ENCODE measurements at regions not wholly inside any gene's neighbourhood (a gene's known extent, or its start where the extent isn't known, plus 50 kb on each side); places are given as distances from the start of the nearest gene placed in this dataset.
"Not testable (repeated sequence)": the region's sequence is repeated elsewhere in the genome, so short reads cannot be mapped to it uniquely, and the experiment has no call there.

DNA sequence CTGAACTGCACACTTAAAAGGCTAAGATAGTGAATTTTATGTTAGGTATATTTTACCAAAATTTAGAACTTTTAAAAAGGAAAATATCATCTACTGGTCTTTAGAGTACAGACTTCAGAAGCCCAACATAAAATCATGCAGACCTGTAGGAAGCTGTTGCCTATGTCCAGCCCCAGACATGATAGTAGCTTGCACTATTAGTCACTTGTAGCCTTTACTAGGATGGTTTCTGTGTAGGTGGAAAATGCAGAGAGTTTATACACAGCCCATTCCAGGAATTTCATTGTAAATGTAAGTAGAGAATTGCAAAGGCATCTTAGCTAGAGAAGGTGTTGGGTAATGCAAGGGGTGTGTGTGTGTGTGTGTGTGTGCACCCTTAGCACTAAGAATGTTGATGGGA, 640.2 kb downstream of the RNF144A start:
- no peaks in the 10 kb centered on the region for H3K9me3 ChIP-seq
- DNase-seq (ENCODE audit: extremely low spot score) = no peak
- TF ChIP-seq POLR2A (IDR thresholded peaks at IDR 0.05; ENCODE audit: low read depth) = no peak
- TF ChIP-seq POLR2AphosphoS5 (IDR thresholded peaks at IDR 0.05) = no peak
- no peak for TF ChIP-seq CTCF (IDR thresholded peaks at IDR 0.05)
- TF ChIP-seq EP300 (IDR thresholded peaks at IDR 0.05) = no peak
- intact Hi-C loops (cut with DNase I) = no loop called here
- no peaks in the 10 kb centered on the region for H3K4me1 ChIP-seq
- H3K4me3 ChIP-seq = no peak overlapping the region
- H3K27ac ChIP-seq (replicated peaks in 1 of 4) = no peak overlapping the region
- peaks cover 0 to 3% (median 0%) of the 10 kb centered on the region in 4 donors for H3K27me3 ChIP-seq
- H3K36me3 ChIP-seq = no peaks in the 10 kb centered on the region

- no peaks in the 10 kb centered on the region for H3K27me3 ChIP-seq
- intact Hi-C loops (cut with DNase I) = no loop called here
- 82% methylated on average over 1 of the region's 1 CpG for WGBS
- TF ChIP-seq CTCF (IDR thresholded peaks at IDR 0.05) = no peak
- no peak for TF ChIP-seq EP300 (IDR thresholded peaks at IDR 0.05)
- no peak for TF ChIP-seq POLR2A (IDR thresholded peaks at IDR 0.05; ENCODE audit: low read depth)
- no peak overlapping the region for H3K4me3 ChIP-seq
- no peak for DNase-seq (ENCODE audit: extremely low spot score)
- no peaks in the 10 kb centered on the region for H3K4me1 ChIP-seq
- H3K9me3 ChIP-seq = no peaks in the 10 kb centered on the region
- no peak overlapping the region for H3K27ac ChIP-seq (replicated peaks in 1 of 4)
- no peaks in the 10 kb centered on the region for H3K36me3 ChIP-seq
Observed at GRCh38 chr2:7559791-7560190, 642.6 kb downstream of the RNF144A start.

GRCh38 chr2:7566382-7566881, 649.2 kb downstream of the RNF144A start:
- TF ChIP-seq EP300 (IDR thresholded peaks at IDR 0.05) (no peak), POLR2AphosphoS5 (IDR thresholded peaks at IDR 0.05) (no peak), CTCF (IDR thresholded peaks at IDR 0.05) (no peak), POLR2A (IDR thresholded peaks at IDR 0.05; ENCODE audit: low read depth) (no peak)
- Histone ChIP-seq H3K27ac (replicated peaks in 1 of 4) (no peak overlapping the region), H3K36me3 (no peaks in the 10 kb centered on the region), H3K4me1 (no peaks in the 10 kb centered on the region), H3K27me3 (no peaks in the 10 kb centered on the region), H3K4me3 (no peak overlapping the region), H3K9me3 (no peaks in the 10 kb centered on the region)
- intact Hi-C loops (cut with DNase I) = no loop called here
- DNase-seq (ENCODE audit: extremely low spot score) = no peak
- WGBS = 93% methylated on average over 6 of the region's 6 CpGs

DNA sequence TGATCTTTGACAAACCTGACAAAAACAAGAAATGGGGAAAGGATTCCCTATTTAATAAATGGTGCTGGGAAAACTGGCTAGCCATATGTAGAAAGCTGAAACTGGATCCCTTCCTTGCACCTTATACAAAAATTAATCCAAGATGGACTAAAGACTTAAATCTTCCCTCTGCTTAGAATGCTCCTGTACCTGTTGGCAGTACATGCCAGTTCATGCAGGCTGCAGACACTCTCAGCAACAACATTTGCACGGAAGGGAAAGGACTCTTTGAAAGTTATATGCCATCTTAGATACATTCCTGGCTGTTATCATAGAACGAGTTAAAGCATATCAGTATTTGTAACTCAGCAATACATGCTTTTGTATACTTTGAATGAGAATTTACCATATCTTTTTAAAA, 649.9 kb downstream of the RNF144A start:
- intact Hi-C loops (cut with DNase I) = not testable (repeated sequence)

DNA sequence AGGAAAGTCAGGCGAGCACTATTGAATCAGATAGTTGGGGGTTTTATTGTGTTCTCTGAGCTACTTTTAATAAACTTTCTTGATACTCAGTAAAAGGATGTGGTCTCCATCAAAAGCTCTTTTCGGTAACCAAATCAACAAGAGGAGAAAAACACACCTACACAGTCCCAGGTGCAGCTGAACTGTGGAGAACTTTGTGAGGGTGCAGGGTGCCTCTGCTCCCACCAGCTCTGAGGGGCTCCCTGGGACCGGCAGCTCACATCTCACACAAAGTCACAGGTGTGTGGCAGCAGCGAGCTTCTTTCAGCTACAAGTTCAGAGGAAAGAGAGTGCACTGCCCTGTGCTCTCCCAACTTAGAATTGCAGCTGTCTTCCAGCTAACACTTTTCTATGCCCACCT, 650.4 kb downstream of the RNF144A start:
- intact Hi-C loops (cut with DNase I) = no loop called here
- Histone ChIP-seq H3K9me3 (no peaks in the 10 kb centered on the region), H3K36me3 (no peaks in the 10 kb centered on the region), H3K27me3 (no peaks in the 10 kb centered on the region), H3K4me1 (no peaks in the 10 kb centered on the region), H3K4me3 (no peak overlapping the region), H3K27ac (replicated peaks in 1 of 4) (no peak overlapping the region)
- no peak for TF ChIP-seq POLR2A (IDR thresholded peaks at IDR 0.05; ENCODE audit: low read depth)
- no peak for TF ChIP-seq CTCF (IDR thresholded peaks at IDR 0.05)
- WGBS = 75% methylated on average over 4 of the region's 4 CpGs
- no peak for DNase-seq (ENCODE audit: extremely low spot score)

More for the DNA sequence above, 649.9 kb downstream of the RNF144A start:
- not testable (repeated sequence) for H3K4me1 ChIP-seq; H3K27ac ChIP-seq (replicated peaks in 1 of 4); H3K36me3 ChIP-seq; H3K4me3 ChIP-seq; H3K27me3 ChIP-seq; DNase-seq (ENCODE audit: extremely low spot score); H3K9me3 ChIP-seq
- WGBS = 79% methylated on average over 2 of the region's 2 CpGs

Measured in esophagus muscularis mucosa (tissue), 4 donors.